Neuronal stem cell (in vitro differentiated cells): ENCODE measurements at regions not wholly inside any gene's neighbourhood (a gene's known extent, or its start where the extent isn't known, plus 50 kb on each side); places are given as distances from the start of the nearest gene placed in this dataset.

ENCODE experiments used
- DNase-seq: peaks from one replicate; pipeline ENCODE4 v3.0.0-alpha.2; 2013; ENCODE audit warnings: low spot score
- H2AFZ ChIP-seq: one replicate; pipeline ENCODE4 v1.6.1; 2013; ENCODE audit warnings: mild to moderate bottlenecking, low read length, inconsistent platforms
- H2AK5ac ChIP-seq: 2 replicates; pipeline ENCODE4 v1.6.1; 2013; ENCODE audit warnings: low read depth, mild to moderate bottlenecking, inconsistent platforms, low read length, moderate library complexity, mixed read lengths
- H2BK120ac ChIP-seq: 2 replicates; pipeline ENCODE4 v1.6.1; 2013; ENCODE audit warnings: low read depth, mild to moderate bottlenecking, inconsistent platforms, low read length, moderate library complexity, mixed read lengths
- H2BK12ac ChIP-seq: one replicate; pipeline ENCODE4 v1.6.1; 2013; ENCODE audit warnings: low read length, inconsistent platforms
- H2BK15ac ChIP-seq: 2 replicates; pipeline ENCODE4 v1.6.1; 2013; ENCODE audit warnings: mild to moderate bottlenecking, low read length, inconsistent platforms, mixed read lengths
- H2BK5ac ChIP-seq: one replicate; pipeline ENCODE4 v1.6.1; 2013; ENCODE audit warnings: inconsistent platforms, mild to moderate bottlenecking, low read length, moderate library complexity
- H3K14ac ChIP-seq: one replicate; pipeline ENCODE4 v1.6.1; 2013; ENCODE audit warnings: low read length, inconsistent platforms
- H3K18ac ChIP-seq: 2 replicates; pipeline ENCODE4 v1.6.1; 2013; ENCODE audit warnings: low read length, inconsistent platforms
- H3K23ac ChIP-seq: 2 replicates; pipeline ENCODE4 v1.6.1; 2013; ENCODE audit warnings: low read depth, mild to moderate bottlenecking, mixed read lengths, low read length, inconsistent platforms; ENCODE audit not compliant: poor library complexity
- H3K27ac ChIP-seq: replicated peaks from 3 replicates; pipeline ENCODE4 v1.5.1; 2013; ENCODE audit warnings: low read length, inconsistent platforms
- H3K27me3 ChIP-seq, 3 experiments: 2 replicates each; pipeline ENCODE4 v1.6.1; 2013; ENCODE audit warnings: low read length in 3 of 3, mild to moderate bottlenecking in 2 of 3, inconsistent platforms in 1 of 3, low read depth in 1 of 3, mixed read lengths in 1 of 3, moderate library complexity in 1 of 3; ENCODE audit not compliant: control insufficient read depth in 3 of 3, insufficient read depth in 3 of 3
- H3K36me3 ChIP-seq, 2 donors: replicated peaks in 1 of 2; 2 replicates each; pipeline ENCODE4 v1.6.1; 2013; ENCODE audit warnings: low read length in 2 of 2; ENCODE audit not compliant: control insufficient read depth in 2 of 2, insufficient read depth in 2 of 2
- H3K4ac ChIP-seq: 2 replicates; pipeline ENCODE4 v1.6.1; 2013; ENCODE audit warnings: inconsistent platforms, mild to moderate bottlenecking, low read length, moderate library complexity
- H3K4me1 ChIP-seq, 2 donors: 1 replicate in 1 of 2; 2 replicates in 1 of 2; pipeline ENCODE4 v1.6.1; 2013; ENCODE audit warnings: low read length in 2 of 2, low read depth in 1 of 2; ENCODE audit not compliant: control insufficient read depth in 2 of 2, insufficient read depth in 1 of 2
- H3K4me2 ChIP-seq: one replicate; pipeline ENCODE4 v1.6.1; 2013; ENCODE audit warnings: mild to moderate bottlenecking, low read length, inconsistent platforms; ENCODE audit not compliant: insufficient read depth, poor library complexity, severe bottlenecking
- H3K4me3 ChIP-seq, 2 donors: 2 replicates each; pipeline ENCODE4 v1.5.1; 2013; ENCODE audit warnings: low read length in 2 of 2, mild to moderate bottlenecking in 2 of 2, inconsistent platforms in 1 of 2, moderate library complexity in 1 of 2
- H3K79me1 ChIP-seq: one replicate; pipeline ENCODE4 v1.6.1; 2013; ENCODE audit warnings: low read depth, mild to moderate bottlenecking, inconsistent platforms, low read length, moderate library complexity
- H3K9ac ChIP-seq: one replicate; pipeline ENCODE4 v1.6.1; 2013; ENCODE audit warnings: mild to moderate bottlenecking, low read depth, low read length, inconsistent platforms; ENCODE audit not compliant: poor library complexity
- H3K9me3 ChIP-seq, 2 donors: replicated peaks in 1 of 2; 2 replicates each; pipeline versions ENCODE3 to v1.6.1; 2013; ENCODE audit warnings: low read length in 2 of 2, mild to moderate bottlenecking in 2 of 2, inconsistent platforms in 1 of 2, low read depth in 1 of 2, mixed read lengths in 1 of 2, moderate library complexity in 1 of 2; ENCODE audit not compliant: control insufficient read depth in 2 of 2, insufficient read depth in 1 of 2
- H4K8ac ChIP-seq: one replicate; pipeline ENCODE4 v1.6.1; 2013; ENCODE audit warnings: low read depth, mild to moderate bottlenecking, inconsistent platforms, low read length, moderate library complexity
- H4K91ac ChIP-seq: one replicate; pipeline ENCODE4 v1.6.1; 2013; ENCODE audit warnings: low read length, low read depth, mild to moderate bottlenecking, inconsistent platforms; ENCODE audit not compliant: poor library complexity
- WGBS, 2 donors: extraction: QIAGEN DNeasy Blood & Tissue Kit; methylation state at CpG; one replicate each; pipeline ENCODE4 v1.1.7; 2013; ENCODE audit warnings: missing lambda C conversion rate in 2 of 2, mixed read lengths in 1 of 2; ENCODE audit not compliant: insufficient read length in 2 of 2, insufficient replicate concordance in 1 of 2; ENCODE audit errors: extremely low coverage in 2 of 2; 5-methylcytosine and 5-hydroxymethylcytosine counted together

DNA sequence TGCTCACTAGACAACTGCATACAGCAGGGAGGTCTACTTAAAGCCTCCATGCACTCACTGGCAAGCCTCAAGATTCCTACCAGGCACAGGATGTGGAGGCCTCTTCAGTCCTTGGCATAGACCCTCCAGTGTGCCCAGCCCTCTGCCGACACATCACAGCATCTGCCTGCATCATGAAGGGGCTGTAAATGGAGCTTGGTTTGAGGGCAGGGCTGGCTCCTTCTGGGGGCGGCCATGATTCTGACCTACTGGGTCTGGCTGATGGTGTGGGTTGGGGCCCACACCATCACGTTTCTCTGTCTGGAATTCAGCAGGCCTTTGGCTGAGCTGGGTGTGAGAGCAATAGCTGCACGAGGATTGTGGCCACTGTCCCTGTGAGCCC lies 84.9 kb upstream of the SHB start:
- no peak overlapping the region for H3K9ac ChIP-seq
- H3K36me3 ChIP-seq: no peaks in the 10 kb centered on the region
- H3K9me3 ChIP-seq: no peaks in the 10 kb centered on the region
- peaks cover 0 to 3% of the 10 kb centered on the region in 2 donors for H3K4me1 ChIP-seq
- no peak overlapping the region for H2BK120ac ChIP-seq
- H2BK5ac ChIP-seq: no peak overlapping the region
- H2BK15ac ChIP-seq: no peak overlapping the region
- DNase-seq: no peak
- WGBS, 2 donors: no CpG with 5 or more reads among the region's 4 CpGs
- H3K18ac ChIP-seq: peak overlapping the region; percentile 63
- H3K14ac ChIP-seq: no peak overlapping the region
- H3K27ac ChIP-seq: no peak overlapping the region
- H3K27me3 ChIP-seq: peaks cover 0 to 30% (median 0%) of the 10 kb centered on the region in 3 experiments
- peak overlapping the region; percentile 73 for H2AK5ac ChIP-seq
- no peak overlapping the region for H4K91ac ChIP-seq
- no peaks in the 10 kb centered on the region for H3K79me1 ChIP-seq
- no peak overlapping the region for H4K8ac ChIP-seq
- no peak overlapping the region for H2BK12ac ChIP-seq
- H3K23ac ChIP-seq: no peak overlapping the region
- H3K4ac ChIP-seq: no peak overlapping the region
- no peak overlapping the region for H3K4me2 ChIP-seq
- H3K4me3 ChIP-seq: no peak overlapping the region
- H2AFZ ChIP-seq: no peak overlapping the region

DNA sequence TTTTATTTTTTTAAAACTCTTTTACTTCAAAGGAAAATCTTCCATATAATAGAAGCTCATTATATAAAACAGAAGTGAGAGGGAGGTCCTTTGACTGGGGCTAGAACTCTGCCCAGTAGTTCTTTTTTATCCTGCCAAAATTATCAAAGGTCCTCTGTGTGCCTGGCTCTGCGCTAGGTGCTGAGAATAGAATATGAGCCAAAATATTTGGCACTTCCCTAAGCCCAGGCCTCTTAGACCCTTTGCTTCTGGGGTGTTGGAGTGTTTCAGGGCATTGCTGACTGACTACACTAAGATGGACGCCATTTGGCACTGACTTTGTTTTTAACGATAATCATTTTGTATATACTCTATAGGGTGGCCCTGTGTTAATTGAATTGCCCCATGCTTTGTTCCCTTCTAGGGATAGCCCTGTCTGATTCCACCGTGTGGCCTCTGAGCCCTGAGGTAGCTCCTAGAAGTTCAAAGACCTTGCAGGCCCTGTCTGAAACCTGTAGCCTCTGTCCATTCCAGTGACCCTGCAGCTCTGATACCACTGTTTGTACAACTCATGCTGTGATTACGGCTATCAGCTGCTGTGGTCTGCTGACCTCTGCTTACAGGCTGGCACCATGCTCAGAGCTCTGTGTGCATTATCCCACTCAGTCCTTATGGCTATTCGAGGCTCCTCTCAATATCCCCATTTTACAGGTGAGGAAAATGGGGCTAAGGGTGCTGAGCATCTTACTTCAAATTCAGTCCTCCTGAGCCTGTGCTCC lies 84.3 kb upstream of the SHB start:
- Histone ChIP-seq H3K27me3 (peaks cover 0 to 30% (median 0%) of the 10 kb centered on the region in 3 experiments), H2AFZ (no peak overlapping the region), H3K36me3 (no peaks in the 10 kb centered on the region), H3K79me1 (no peaks in the 10 kb centered on the region), H3K4me2 (no peak overlapping the region), H3K4me1 (peaks cover 0 to 3% of the 10 kb centered on the region in 2 donors), H3K9me3 (no peaks in the 10 kb centered on the region), H2BK15ac (no peak overlapping the region), H4K8ac (no peak overlapping the region), H3K23ac (no peak overlapping the region), H2BK120ac (no peak overlapping the region), H2AK5ac (peak overlapping the region; percentile 73), H3K9ac (no peak overlapping the region), H3K27ac (no peak overlapping the region), H2BK12ac (no peak overlapping the region), H4K91ac (no peak overlapping the region), H3K4me3 (no peak overlapping the region), H2BK5ac (no peak overlapping the region), H3K14ac (no peak overlapping the region), H3K18ac (peak overlapping the region; percentile 63), H3K4ac (no peak overlapping the region)
- DNase-seq: no peak
- WGBS, 2 donors: no CpG with 5 or more reads among the region's 6 CpGs

DNA sequence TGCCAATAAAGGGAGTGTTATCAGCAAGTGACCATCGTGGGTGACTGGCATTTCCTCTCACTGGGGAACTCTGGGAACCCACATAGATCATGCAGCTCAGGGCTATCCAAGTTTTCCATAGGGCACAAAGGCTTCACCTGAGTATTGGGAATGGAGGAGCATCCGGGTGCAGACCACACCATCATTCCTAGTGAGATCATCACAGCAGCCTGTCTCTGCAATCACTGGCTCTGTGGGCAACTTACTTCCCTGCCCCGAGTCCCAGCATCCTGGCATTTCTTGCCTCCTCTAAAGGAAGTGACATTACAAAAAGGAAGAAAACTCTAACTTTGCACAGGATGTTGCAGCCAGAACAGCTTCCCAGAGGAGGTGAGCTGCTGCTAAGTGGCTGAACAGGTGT lies 80.6 kb upstream of the SHB start:
- Histone ChIP-seq H3K18ac (no peak overlapping the region), H2AK5ac (no peak overlapping the region), H2BK120ac (no peak overlapping the region), H3K4ac (no peak overlapping the region), H2AFZ (no peak overlapping the region), H3K4me3 (peak overlapping the region in 1 of 2 donors; percentile 15), H3K4me1 (peaks cover 0 to 3% of the 10 kb centered on the region in 2 donors), H3K79me1 (no peaks in the 10 kb centered on the region), H2BK12ac (no peak overlapping the region), H3K14ac (no peak overlapping the region), H3K27me3 (peaks cover 0 to 25% (median 0%) of the 10 kb centered on the region in 3 experiments), H3K9ac (no peak overlapping the region), H3K9me3 (no peaks in the 10 kb centered on the region), H4K91ac (no peak overlapping the region), H3K27ac (no peak overlapping the region), H3K4me2 (no peak overlapping the region), H3K23ac (no peak overlapping the region), H4K8ac (no peak overlapping the region), H3K36me3 (no peaks in the 10 kb centered on the region), H2BK15ac (no peak overlapping the region), H2BK5ac (no peak overlapping the region)
- DNase-seq: no peak
- no CpG with 5 or more reads among the region's 3 CpGs for WGBS, 2 donors

DNA sequence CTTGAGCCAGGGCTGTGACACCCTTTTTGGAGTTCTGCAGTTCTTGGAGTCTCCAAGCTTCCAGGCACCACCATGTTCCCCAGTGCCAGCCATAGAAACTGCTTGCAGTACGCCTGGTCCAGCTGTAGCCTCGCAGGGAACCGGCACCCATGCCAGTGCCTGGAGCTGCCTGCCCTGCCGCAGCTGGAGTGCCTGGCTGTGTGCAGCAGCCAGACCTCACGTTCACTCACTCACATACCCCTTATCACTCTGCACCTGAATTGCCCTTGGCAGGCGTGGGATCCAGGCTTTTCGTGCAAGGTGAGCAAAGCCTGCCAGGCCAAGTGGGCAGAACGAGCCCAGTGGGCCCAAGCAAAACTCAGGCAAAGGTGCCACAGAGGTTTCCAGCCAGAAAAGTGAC lies 77.8 kb upstream of the SHB start:
- no peak overlapping the region for H2BK120ac ChIP-seq
- WGBS, 2 donors: no CpG with 5 or more reads among the region's 8 CpGs

More for the DNA sequence above, 77.8 kb upstream of the SHB start:
- peak overlapping the region; percentile 31 for H3K14ac ChIP-seq
- H3K4me1 ChIP-seq: peaks cover 0 to 4% of the 10 kb centered on the region in 2 donors
- no peak overlapping the region for H3K27ac ChIP-seq
- no peak overlapping the region for H3K4ac ChIP-seq
- no peak overlapping the region for H3K4me2 ChIP-seq
- no peak overlapping the region for H4K8ac ChIP-seq
- no peak overlapping the region for H3K9ac ChIP-seq
- peak overlapping the region; percentile 81 for H2AK5ac ChIP-seq
- H2BK12ac ChIP-seq: peak overlapping the region; percentile 64
- H3K27me3 ChIP-seq: peaks cover 0 to 27% (median 0%) of the 10 kb centered on the region in 3 experiments
- peak overlapping the region; percentile 47 for H3K23ac ChIP-seq
- no peaks in the 10 kb centered on the region for H3K36me3 ChIP-seq
- H4K91ac ChIP-seq: no peak overlapping the region
- no peak overlapping the region for H2BK5ac ChIP-seq
- H2AFZ ChIP-seq: no peak overlapping the region
- DNase-seq: no peak
- no peak overlapping the region for H3K4me3 ChIP-seq
- H3K18ac ChIP-seq: peak overlapping the region; percentile 72
- H3K79me1 ChIP-seq: no peaks in the 10 kb centered on the region
- H3K9me3 ChIP-seq: no peaks in the 10 kb centered on the region
- H2BK15ac ChIP-seq: no peak overlapping the region
